ENCODE measurements at regions not wholly inside any gene's neighbourhood (a gene's known extent, or its start where the extent isn't known, plus 50 kb on each side); places are given as distances from the start of the nearest gene placed in this dataset.

DNA sequence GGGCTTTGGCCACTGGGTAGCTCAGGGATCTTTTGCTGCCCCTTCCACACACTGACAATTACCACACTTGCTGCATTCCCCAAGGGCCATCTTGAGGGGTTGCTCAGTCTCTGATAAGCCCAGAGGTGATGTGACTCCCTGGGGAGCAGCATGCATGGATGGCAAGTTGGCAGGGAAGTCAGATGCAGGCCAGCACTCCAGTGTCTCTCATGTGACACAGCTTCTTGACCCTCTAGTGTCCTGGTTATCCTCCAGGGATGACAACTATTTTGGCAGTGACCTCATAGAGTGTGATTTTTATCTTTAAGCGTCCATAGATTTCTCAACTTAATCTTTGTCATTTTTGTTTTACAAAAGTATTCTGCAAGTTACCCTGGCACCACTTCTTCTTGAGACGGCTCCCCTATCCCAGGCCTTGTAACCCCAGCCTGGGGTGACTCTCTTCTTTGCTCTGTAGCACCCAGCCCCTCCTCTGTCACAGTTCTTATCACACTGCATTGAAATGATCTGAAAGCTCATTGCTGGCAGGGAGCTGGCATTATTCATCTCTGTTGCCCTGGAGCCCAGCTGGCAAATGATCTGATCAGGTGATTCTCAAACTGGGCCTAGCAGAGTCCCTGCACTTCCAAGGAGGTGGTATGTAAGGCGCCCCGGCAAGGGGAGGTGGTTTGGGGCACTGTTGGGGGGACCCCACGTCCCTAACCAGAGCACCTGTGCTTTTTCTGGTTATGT, 72.6 kb downstream of the TENT5C start:
- no peak for DNase-seq

DNA sequence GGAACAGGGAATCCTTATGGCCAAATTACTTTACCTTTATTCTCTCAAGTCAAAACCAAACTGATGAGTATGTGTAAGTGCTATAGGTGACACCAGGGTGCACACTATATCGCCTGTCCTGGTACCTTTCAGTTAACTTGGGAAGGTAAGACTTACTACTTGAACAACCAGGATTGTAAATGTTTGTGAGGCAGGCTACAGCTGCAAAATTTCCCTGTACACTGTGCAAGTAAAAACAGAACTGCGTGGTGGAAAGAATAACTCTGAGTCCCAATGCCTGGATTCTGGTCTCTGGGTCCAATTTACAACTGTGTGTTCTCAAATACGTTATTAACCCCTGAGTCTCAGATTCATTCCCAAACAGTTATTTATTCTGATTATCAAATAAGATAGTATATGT, 73.5 kb downstream of the TENT5C start:
- DNase-seq, result no peak

- DNase-seq, result no peak
These were observed 74.0 kb downstream of the TENT5C start for GRCh38 chr1:117679868-117680267.

DNA sequence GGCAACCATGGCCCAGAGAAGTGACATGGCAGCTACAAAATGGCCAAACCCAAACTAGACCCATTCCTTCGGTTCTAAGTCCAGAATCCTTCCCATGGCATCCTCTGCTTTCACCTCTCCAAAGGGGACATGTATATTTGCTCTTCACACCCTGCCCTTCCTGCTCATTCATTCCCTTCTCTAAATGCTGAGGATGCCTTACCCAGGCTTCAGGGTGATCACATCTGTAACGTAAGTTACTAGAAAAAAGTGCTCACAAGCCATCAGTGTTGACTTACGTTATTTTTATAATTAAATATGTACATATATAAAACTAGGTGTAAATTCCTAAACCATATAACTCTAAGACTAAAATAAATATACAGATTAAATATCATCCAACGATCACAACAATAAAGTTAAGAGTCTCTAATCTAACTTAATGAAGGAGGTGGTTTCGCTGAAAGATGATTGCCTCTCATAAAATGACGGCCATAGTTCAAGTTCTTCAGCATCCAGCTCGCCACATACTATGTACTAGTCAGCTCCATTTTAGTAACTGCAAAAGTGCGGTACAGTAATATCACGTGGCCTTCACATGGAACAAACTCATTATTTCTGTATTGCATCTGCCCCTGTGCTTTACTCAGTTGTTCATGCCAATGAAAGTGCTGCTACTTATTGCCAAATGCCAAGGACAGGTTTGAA, 74.6 kb downstream of the TENT5C start:
- DNase-seq, result no peak

DNA sequence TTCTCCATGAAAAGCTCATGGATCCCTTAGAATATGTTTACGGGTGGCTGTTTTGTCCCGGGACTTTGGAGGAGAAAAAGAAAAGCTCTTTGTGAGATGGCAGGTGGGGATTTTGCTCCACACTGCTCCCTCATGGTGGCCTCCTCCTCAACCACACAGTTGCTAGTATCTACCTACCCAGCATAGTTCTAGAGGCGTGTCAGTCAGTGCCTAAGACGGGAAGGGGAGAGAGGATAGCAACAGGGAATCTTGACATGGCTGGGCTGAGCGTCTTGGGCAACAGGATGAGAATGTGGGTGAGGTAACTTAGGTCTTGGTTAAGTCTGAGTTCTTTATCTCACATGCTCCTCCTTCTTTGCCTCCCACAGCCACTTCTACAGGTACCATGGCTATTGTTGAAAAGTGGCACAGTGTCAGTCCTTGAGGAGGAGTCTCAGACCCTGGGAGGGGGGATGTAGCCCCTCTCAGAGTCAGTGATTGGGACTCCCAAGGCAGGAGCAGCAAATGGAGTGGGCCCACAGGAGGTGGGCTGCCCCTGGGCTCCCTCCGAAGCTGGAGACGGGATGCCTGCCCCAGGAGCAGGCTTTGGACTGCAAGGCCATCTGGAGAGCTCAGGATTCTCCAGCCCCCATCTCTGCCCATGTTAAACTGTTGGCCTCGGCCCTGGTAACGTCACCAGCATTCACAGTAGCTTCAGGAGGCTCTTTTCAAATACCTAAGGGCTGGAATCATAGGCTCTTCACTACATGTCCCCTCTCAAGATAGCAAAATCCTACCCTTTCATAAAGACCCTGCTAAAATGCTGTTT, 75.4 kb downstream of the TENT5C start:
- no peak for DNase-seq

DNA sequence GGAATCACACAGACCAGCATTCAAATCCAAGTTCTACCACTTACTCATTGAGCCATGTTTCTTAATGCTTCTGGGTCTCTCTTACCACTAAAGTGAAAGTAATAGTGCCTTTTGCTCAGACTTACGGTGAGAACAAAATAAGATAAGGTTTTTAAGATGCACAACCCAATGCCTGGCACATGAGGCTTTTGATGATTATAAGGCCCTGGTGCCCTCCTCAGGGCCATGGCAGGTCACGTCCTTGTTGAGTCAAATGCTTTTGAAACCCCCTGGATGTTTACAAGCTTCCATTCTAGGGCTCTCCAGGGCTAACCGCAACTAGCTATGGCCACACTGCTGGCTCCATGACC, 76.0 kb downstream of the TENT5C start:
- DNase-seq, result no peak

- DNase-seq, result no peak
These were observed 76.5 kb downstream of the TENT5C start for GRCh38 chr1:117682372-117682771.

DNA sequence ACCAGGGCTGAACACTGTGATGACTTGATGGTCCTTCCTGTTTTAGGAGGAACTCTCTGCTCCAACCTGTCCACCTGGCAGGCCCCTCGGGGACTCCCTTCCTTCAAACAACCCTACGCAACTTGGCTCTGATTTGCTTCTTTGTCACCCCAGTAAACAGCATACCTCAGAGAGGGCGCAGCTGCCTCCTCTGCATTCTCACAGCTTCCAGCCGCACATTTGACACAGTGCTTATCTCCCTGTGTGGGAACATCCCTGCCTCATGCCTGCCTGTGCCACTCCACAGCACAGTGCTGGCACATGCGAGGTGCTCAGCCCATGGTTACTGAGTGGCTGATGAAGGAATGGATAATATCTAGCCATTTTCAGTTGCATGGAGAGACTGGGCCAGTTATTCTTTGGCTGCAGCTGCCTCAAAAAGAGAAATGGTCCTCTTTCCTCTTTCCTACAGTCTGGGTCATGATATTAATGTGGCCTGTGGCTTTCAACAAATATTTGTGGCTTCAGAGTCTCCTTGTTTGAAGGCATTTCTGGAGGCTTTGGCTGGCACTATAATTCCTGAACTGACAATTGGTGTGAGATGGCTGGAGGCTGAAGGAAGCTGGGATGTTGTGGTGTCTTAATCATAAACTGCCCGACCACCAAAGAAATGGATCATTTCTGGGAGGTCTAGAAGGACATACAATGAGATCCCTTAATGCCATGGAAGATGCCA, 77.9 kb downstream of the TENT5C start:
- no peak for DNase-seq

DNA sequence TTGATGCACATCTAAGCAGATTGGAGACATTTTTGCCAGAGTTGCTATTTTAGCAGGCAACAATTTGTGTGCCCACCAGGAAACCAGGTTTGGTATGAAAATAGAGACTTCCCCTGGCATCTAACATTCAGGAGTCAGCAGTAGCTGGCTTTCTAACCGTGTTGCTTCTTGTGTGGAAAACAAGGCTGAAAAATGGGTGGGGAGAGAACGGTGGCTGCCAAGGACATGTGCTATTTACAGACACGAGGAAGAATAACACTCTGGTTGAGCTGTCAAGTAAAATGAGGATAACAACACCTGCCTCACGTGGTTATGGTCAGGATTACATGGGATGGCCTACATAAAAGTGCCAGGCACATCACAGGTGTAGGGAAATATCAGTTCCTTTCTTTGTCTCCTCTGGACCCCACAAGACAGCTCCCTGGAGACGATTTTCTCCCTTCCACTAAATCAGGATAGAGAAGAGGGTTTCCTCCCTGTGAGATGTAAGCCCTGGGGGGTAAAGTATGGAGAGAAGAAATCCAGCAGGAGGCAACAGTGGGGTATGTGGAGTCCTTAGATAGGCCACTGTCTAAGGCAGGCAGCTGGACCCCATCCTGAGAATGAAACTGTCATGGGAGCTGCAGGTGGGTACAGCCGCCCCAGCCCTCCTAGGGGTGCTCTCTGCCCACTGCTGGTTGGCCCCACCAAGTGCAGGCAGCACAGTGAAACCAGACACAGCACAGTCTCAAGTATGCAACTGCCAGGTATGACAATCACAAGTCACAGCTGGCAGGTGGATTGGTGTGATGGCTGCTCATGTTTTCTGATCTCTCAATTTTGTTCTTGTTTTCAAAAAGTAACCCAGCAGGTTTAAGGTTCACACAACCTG, 80.3 kb downstream of the TENT5C start:
- DNase-seq, result peak; percentile 81 to 90

- no peak for DNase-seq
These were observed 81.1 kb downstream of the TENT5C start for GRCh38 chr1:117686907-117687306.

DNA sequence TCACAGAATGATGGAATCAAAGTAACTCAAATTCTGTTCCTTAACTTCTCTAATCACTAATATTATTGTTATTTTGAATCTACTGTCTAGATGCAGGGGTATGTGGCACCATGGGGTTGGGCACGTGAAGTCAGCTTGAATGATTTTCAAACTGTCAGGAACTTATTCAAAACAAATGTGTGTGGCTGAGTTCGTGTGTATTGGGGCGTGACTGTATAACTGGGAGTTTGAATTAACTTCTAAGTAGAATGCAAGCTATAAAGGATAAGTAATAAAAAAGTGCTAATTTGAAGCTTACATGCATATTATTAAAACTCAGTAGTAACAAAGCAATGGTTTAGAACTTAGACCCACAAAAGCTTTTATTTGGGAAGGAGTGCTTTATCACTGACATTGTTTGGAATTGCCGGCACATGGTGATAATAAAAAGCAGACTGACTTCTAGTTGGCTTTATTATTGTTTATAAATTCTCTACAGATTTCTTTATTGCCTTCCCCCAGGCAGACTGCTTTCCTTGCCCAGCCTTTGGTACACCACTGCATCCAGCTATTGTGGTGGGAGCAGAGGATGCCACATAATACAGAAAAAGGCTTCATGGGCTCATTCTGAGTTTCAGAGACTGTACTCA, 84.3 kb downstream of the TENT5C start:
- DNase-seq, result no peak

DNA sequence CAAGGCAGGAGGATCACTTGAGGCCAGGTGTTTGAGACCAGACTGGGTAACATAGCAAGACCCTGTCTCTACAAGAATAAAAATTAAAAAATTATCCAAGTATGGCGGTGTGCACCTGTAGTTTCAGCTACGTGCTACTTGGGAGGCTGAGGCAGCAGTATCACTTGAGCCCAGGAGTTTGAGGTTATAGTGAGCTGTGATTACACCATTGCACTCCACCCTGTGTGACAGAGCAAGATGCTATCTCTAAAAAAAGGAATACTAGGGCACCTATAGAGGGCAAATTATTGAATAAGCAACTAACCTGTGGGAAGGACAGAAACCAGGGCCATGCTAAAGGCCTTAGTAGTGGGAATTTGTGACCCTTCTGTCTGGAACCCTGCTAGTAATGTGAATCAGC, 86.1 kb downstream of the TENT5C start:
- no peak for DNase-seq

DNA sequence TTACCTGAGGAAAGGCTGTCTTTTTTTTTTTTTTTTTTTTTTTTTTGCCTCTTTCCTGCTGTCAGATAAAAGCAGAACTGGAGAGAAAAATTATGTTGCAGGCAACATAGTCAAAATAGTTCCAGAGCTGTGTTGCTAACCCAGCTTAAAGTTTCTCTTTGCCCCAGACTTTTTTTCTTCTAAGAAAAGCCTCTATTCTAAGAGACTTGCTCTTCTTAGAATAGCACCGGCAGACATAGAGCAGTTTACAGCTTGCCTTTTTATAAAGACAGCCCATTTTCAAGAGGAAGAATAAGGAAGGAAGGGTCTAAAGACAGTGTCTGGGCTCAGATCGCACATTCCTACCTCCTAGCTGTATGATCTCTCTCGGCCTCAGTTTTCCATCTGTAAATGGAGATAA, 88.7 kb downstream of the TENT5C start:
- DNase-seq, result no peak

DNA sequence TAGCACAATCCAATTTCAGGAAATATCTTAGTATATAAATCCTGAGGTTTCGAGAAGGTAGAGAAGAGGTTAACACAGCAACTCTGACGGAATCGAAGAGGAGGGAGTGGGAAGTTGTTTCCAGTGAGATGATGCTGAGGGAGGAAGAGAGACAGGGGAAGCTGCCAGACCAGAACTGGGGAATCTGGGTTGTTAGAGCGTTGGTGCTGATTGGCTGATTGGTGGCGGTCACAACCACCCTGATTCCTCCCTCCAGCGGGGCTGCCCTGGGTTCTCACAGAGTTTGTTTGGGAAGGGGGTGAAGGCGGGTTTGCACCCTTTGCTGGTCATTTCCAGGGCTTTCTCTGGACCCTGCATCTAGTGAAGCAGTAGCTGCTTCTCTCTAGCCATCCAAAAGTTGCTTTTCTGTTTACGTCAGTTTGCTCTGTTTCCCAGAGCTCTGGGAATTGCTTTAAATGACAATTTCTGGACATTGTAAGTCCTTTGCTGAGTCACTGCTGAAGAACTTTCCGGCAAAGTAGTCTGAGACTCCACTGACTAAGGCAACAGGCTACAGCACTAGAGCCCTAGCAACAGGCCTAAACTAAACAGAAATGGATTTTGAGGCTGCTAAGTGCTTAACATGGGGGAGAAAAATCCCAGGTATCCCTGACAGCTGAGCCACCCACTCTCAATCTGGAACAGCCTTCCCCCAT, 90.1 kb downstream of the TENT5C start:
- no peak for DNase-seq

- DNase-seq, result no peak
These were observed 90.7 kb downstream of the TENT5C start for GRCh38 chr1:117696561-117696960.

DNA sequence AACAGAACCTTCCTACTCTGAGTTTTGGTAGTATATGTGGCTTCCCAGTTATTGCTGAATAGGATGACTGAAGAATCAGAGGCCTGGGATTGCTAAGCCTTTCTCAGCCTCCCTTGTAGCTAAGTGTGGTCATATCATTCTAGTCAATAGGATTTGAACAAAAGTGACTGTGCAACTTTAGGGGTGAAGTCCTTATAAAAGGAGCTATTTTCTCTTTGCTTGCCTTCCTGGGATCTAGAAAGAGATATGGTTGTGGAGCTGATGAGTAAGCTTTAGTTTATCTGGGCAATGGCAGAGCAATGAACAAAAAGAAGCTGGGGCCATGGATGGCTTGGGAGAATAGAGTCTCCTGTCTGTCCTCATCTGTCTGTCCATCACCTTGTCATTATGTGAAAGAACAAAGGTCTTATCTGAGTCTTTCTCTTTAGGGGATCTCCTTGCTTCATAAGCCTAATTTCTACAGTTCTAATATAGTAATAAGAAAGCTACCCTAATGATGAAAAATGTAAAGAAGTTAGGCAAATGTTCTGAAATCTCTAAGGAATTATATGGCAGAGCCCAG, 91.5 kb downstream of the TENT5C start:
- DNase-seq, result no peak

- DNase-seq, result no peak
These were observed 92.7 kb downstream of the TENT5C start for GRCh38 chr1:117698398-117699160.

GRCh38 chr1:117699953-117700352, 94.1 kb downstream of the TENT5C start:
- no peak for DNase-seq

DNA sequence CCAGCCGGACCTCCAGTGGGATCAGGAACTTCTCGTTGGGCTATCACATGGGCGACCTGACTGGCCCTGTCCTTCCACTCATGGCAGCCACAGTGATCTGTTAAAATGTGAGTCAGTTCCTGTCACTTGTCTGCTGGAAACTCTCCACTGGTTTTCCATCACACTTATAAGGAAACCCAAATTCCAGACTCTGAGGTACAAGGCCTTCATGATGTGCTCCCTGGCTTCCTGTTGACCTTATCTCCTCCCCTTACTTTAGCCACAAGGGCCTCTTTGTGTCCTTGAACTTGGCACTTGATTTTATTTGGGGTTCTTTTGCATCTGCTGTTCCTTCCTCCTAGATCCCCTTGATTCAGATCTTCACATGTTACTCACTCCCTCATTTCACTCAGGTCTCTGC, 96.8 kb downstream of the TENT5C start:
- DNase-seq, result no peak

DNA sequence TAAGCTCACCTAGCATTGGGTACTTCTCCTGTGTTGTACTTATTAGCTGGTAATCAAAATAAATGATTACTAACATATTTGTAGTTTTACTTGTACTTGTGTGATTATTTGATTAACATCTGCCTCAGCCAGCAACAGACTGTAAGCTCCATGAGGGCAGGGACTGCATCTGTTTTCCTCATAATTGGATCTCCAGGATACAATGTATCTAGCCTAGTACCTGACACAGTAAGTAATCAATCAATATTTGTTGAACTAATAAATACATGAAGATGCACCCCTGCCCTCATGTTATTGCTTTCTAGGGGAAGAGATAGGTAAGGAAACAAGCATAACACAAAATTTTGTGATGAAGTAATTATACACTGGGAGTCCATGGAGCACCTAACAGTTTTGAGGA, 101.5 kb downstream of the TENT5C start:
- no peak for DNase-seq

Measured in cerebellar nuclear complex (tissue), 1 donor.